ENCODE measurements at regions not wholly inside any gene's neighbourhood (a gene's known extent, or its start where the extent isn't known, plus 50 kb on each side); places are given as distances from the start of the nearest gene placed in this dataset.

- no peaks in the 10 kb centered on the region for H3K27me3 Mint-ChIP-seq
- Histone ChIP-seq H3K4me1 (ENCODE audit: insufficient read depth, low read length) (no peaks in the 10 kb centered on the region), H3K27me3 (ENCODE audit: insufficient read depth, low read length, poor library complexity, severe bottlenecking) (no peaks in the 10 kb centered on the region), H3K4me3 (ENCODE audit: low read length) (no peak overlapping the region), H3K36me3 (ENCODE audit: insufficient read depth, low read length) (no peaks in the 10 kb centered on the region), H3K27ac (ENCODE audit: low read depth, low read length) (no peak overlapping the region), H3K9me3 (ENCODE audit: low read length) (no peaks in the 10 kb centered on the region)
- peaks cover 15 to 26% (median 19%) of the 10 kb centered on the region in 5 donors for H3K9me3 Mint-ChIP-seq
- H3K4me1 Mint-ChIP-seq = no peaks in the 10 kb centered on the region
- CTCF ChIA-PET = no interaction called here
- H3K36me3 Mint-ChIP-seq = no peaks in the 10 kb centered on the region
- POLR2A ChIA-PET = no interaction called here
- H3K4me3 Mint-ChIP-seq = no peak overlapping the region
- DNase-seq = no peak
- no peak overlapping the region for H3K27ac Mint-ChIP-seq
Measured at GRCh38 chr4:180861651-180862050, 1381.6 kb upstream of the TENM3 start.

- H3K27me3 Mint-ChIP-seq = no peaks in the 10 kb centered on the region
- H3K4me3 ChIP-seq (ENCODE audit: low read length) = no peak overlapping the region
- peaks cover 0 to 8% (median 7%) of the 10 kb centered on the region in 5 donors for H3K9me3 Mint-ChIP-seq
- CTCF ChIA-PET = no interaction called here
- H3K9me3 ChIP-seq (ENCODE audit: low read length) = no peaks in the 10 kb centered on the region
- H3K4me1 ChIP-seq (ENCODE audit: insufficient read depth, low read length) = no peaks in the 10 kb centered on the region
- no peaks in the 10 kb centered on the region for H3K36me3 ChIP-seq (ENCODE audit: insufficient read depth, low read length)
- no peaks in the 10 kb centered on the region for H3K4me1 Mint-ChIP-seq
- POLR2A ChIA-PET = no interaction called here
- no peaks in the 10 kb centered on the region for H3K36me3 Mint-ChIP-seq
- H3K27ac ChIP-seq (ENCODE audit: low read depth, low read length) = no peak overlapping the region
- no peak overlapping the region for H3K4me3 Mint-ChIP-seq
- H3K27me3 ChIP-seq (ENCODE audit: insufficient read depth, low read length, poor library complexity, severe bottlenecking) = no peaks in the 10 kb centered on the region
- no peak overlapping the region for H3K27ac Mint-ChIP-seq
- no peak for DNase-seq
Measured at GRCh38 chr4:180866933-180867643, 1376.1 kb upstream of the TENM3 start.

- no peak overlapping the region for H3K4me3 Mint-ChIP-seq
- POLR2A ChIA-PET = no interaction called here
- H3K4me3 ChIP-seq (ENCODE audit: low read length) = no peak overlapping the region
Measured at GRCh38 chr4:180870623-180871022, 1372.6 kb upstream of the TENM3 start.

GRCh38 chr4:180898305-180898704, 1344.9 kb upstream of the TENM3 start:
- H3K27me3 Mint-ChIP-seq = no peaks in the 10 kb centered on the region
- Histone ChIP-seq H3K4me1 (ENCODE audit: insufficient read depth, low read length) (no peaks in the 10 kb centered on the region), H3K4me3 (ENCODE audit: low read length) (no peak overlapping the region), H3K27me3 (ENCODE audit: insufficient read depth, low read length, poor library complexity, severe bottlenecking) (no peaks in the 10 kb centered on the region), H3K36me3 (ENCODE audit: insufficient read depth, low read length) (no peaks in the 10 kb centered on the region), H3K9me3 (ENCODE audit: low read length) (no peaks in the 10 kb centered on the region), H3K27ac (ENCODE audit: low read depth, low read length) (no peak overlapping the region)
- H3K36me3 Mint-ChIP-seq = no peaks in the 10 kb centered on the region
- ChIA-PET POLR2A (no interaction called here), CTCF (no interaction called here)
- no peaks in the 10 kb centered on the region for H3K4me1 Mint-ChIP-seq
- DNase-seq = no peak
- H3K4me3 Mint-ChIP-seq = no peak overlapping the region
- no peak overlapping the region for H3K27ac Mint-ChIP-seq
- H3K9me3 Mint-ChIP-seq = peaks cover 3 to 40% (median 8%) of the 10 kb centered on the region in 5 donors

More at GRCh38 chr4:180870623-180871022, 1372.6 kb upstream of the TENM3 start:
- no peaks in the 10 kb centered on the region for H3K27me3 ChIP-seq (ENCODE audit: insufficient read depth, low read length, poor library complexity, severe bottlenecking)
- CTCF ChIA-PET = no interaction called here
- H3K27ac Mint-ChIP-seq = no peak overlapping the region
- H3K36me3 ChIP-seq (ENCODE audit: insufficient read depth, low read length) = no peaks in the 10 kb centered on the region
- no peaks in the 10 kb centered on the region for H3K36me3 Mint-ChIP-seq
- no peaks in the 10 kb centered on the region for H3K4me1 ChIP-seq (ENCODE audit: insufficient read depth, low read length)
- peaks cover 4 to 10% (median 7%) of the 10 kb centered on the region in 5 donors for H3K9me3 Mint-ChIP-seq
- no peak overlapping the region for H3K27ac ChIP-seq (ENCODE audit: low read depth, low read length)
- H3K27me3 Mint-ChIP-seq = no peaks in the 10 kb centered on the region
- H3K9me3 ChIP-seq (ENCODE audit: low read length) = no peaks in the 10 kb centered on the region
- no peak for DNase-seq
- no peaks in the 10 kb centered on the region for H3K4me1 Mint-ChIP-seq

- Histone ChIP-seq H3K4me3 (ENCODE audit: low read length) (no peak overlapping the region), H3K27me3 (ENCODE audit: insufficient read depth, low read length, poor library complexity, severe bottlenecking) (no peaks in the 10 kb centered on the region), H3K4me1 (ENCODE audit: insufficient read depth, low read length) (no peaks in the 10 kb centered on the region), H3K9me3 (ENCODE audit: low read length) (no peaks in the 10 kb centered on the region), H3K27ac (ENCODE audit: low read depth, low read length) (no peak overlapping the region), H3K36me3 (ENCODE audit: insufficient read depth, low read length) (no peaks in the 10 kb centered on the region)
- no peak overlapping the region for H3K4me3 Mint-ChIP-seq
- H3K27ac Mint-ChIP-seq = no peak overlapping the region
- no peak for DNase-seq
- H3K4me1 Mint-ChIP-seq = no peaks in the 10 kb centered on the region
- peaks cover 3 to 41% (median 8%) of the 10 kb centered on the region in 5 donors for H3K9me3 Mint-ChIP-seq
- H3K27me3 Mint-ChIP-seq = no peaks in the 10 kb centered on the region
- ChIA-PET CTCF (no interaction called here), POLR2A (no interaction called here)
- no peaks in the 10 kb centered on the region for H3K36me3 Mint-ChIP-seq
Measured at GRCh38 chr4:180900781-180901180, 1342.4 kb upstream of the TENM3 start.

- Histone ChIP-seq H3K27me3 (ENCODE audit: insufficient read depth, low read length, poor library complexity, severe bottlenecking) (no peaks in the 10 kb centered on the region), H3K4me3 (ENCODE audit: low read length) (no peak overlapping the region), H3K36me3 (ENCODE audit: insufficient read depth, low read length) (no peaks in the 10 kb centered on the region), H3K4me1 (ENCODE audit: insufficient read depth, low read length) (no peaks in the 10 kb centered on the region), H3K27ac (ENCODE audit: low read depth, low read length) (no peak overlapping the region), H3K9me3 (ENCODE audit: low read length) (no peaks in the 10 kb centered on the region)
- ChIA-PET CTCF (no interaction called here), POLR2A (no interaction called here)
- Mint-ChIP-seq H3K36me3 (no peaks in the 10 kb centered on the region), H3K9me3 (peaks cover 2 to 20% (median 7%) of the 10 kb centered on the region in 5 donors), H3K27ac (no peak overlapping the region), H3K4me1 (no peaks in the 10 kb centered on the region), H3K27me3 (no peaks in the 10 kb centered on the region), H3K4me3 (no peak overlapping the region)
- no peak for DNase-seq
Measured at GRCh38 chr4:180909279-180909678, 1333.9 kb upstream of the TENM3 start.

- Mint-ChIP-seq H3K27me3 (no peaks in the 10 kb centered on the region), H3K4me1 (no peaks in the 10 kb centered on the region), H3K4me3 (no peak overlapping the region), H3K9me3 (peaks cover 0 to 10% (median 2%) of the 10 kb centered on the region in 5 donors), H3K27ac (no peak overlapping the region), H3K36me3 (no peaks in the 10 kb centered on the region)
- DNase-seq = no peak
- H3K27ac ChIP-seq (ENCODE audit: low read depth, low read length) = no peak overlapping the region
- no peaks in the 10 kb centered on the region for H3K4me1 ChIP-seq (ENCODE audit: insufficient read depth, low read length)
- no peaks in the 10 kb centered on the region for H3K36me3 ChIP-seq (ENCODE audit: insufficient read depth, low read length)
- CTCF ChIA-PET = no interaction called here
- H3K9me3 ChIP-seq (ENCODE audit: low read length) = no peaks in the 10 kb centered on the region
- no peaks in the 10 kb centered on the region for H3K27me3 ChIP-seq (ENCODE audit: insufficient read depth, low read length, poor library complexity, severe bottlenecking)
- no peak overlapping the region for H3K4me3 ChIP-seq (ENCODE audit: low read length)
- POLR2A ChIA-PET = no interaction called here
Measured at GRCh38 chr4:180913750-180914149, 1329.5 kb upstream of the TENM3 start.

GRCh38 chr4:180923486-180923885, 1319.7 kb upstream of the TENM3 start:
- Mint-ChIP-seq H3K36me3 (no peaks in the 10 kb centered on the region), H3K27ac (no peak overlapping the region), H3K27me3 (no peaks in the 10 kb centered on the region), H3K4me3 (no peak overlapping the region), H3K9me3 (peaks cover 0 to 13% (median 7%) of the 10 kb centered on the region in 5 donors), H3K4me1 (no peaks in the 10 kb centered on the region)
- DNase-seq = no peak
- Histone ChIP-seq H3K36me3 (ENCODE audit: insufficient read depth, low read length) (no peaks in the 10 kb centered on the region), H3K4me3 (ENCODE audit: low read length) (no peak overlapping the region), H3K27ac (ENCODE audit: low read depth, low read length) (no peak overlapping the region), H3K4me1 (ENCODE audit: insufficient read depth, low read length) (no peaks in the 10 kb centered on the region), H3K9me3 (ENCODE audit: low read length) (no peaks in the 10 kb centered on the region), H3K27me3 (ENCODE audit: insufficient read depth, low read length, poor library complexity, severe bottlenecking) (no peaks in the 10 kb centered on the region)
- ChIA-PET POLR2A (no interaction called here), CTCF (no interaction called here)
